ENCODE measurements at regions not wholly inside any gene's neighbourhood (a gene's known extent, or its start where the extent isn't known, plus 50 kb on each side); places are given as distances from the start of the nearest gene placed in this dataset.
"Not testable (repeated sequence)": the region's sequence is repeated elsewhere in the genome, so short reads cannot be mapped to it uniquely, and the experiment has no call there.

GRCh38 chr7:93830141-93830925 lies 60.2 kb downstream of the TFPI2 start:
- POLR2A ChIA-PET: no interaction called here
- CTCF ChIA-PET: interaction anchor here (0.9 kb wide), 1 partner anchor 12 kb away, joined by 3 read pairs; no protein-coding TSS in a partner anchor

- CTCF ChIA-PET: interaction anchor here (0.6 kb wide), 1 partner anchor 565 kb away, joined by 3 read pairs; no protein-coding TSS in a partner anchor
- POLR2A ChIA-PET: no interaction called here
Observed at GRCh38 chr7:93828260-93828659, 62.3 kb downstream of the TFPI2 start.

GRCh38 chr7:93823621-93824020 lies 66.9 kb downstream of the TFPI2 start:
- ChIA-PET POLR2A (no interaction called here), CTCF (no interaction called here)

GRCh38 chr7:93821463-93821862 lies 69.1 kb downstream of the TFPI2 start:
- CTCF ChIA-PET: no interaction called here
- POLR2A ChIA-PET: no interaction called here

GRCh38 chr7:93819699-93820098 lies 70.9 kb downstream of the TFPI2 start:
- POLR2A ChIA-PET: no interaction called here
- CTCF ChIA-PET: no interaction called here

- POLR2A ChIA-PET: no interaction called here
Observed at GRCh38 chr7:93817526-93817925, 73.0 kb downstream of the TFPI2 start.

GRCh38 chr7:93817004-93817403 lies 73.5 kb downstream of the TFPI2 start:
- CTCF ChIA-PET: no interaction called here

More at GRCh38 chr7:93817526-93817925, 73.0 kb downstream of the TFPI2 start:
- CTCF ChIA-PET: no interaction called here

GRCh38 chr7:93813514-93813913 lies 77.0 kb downstream of the TFPI2 start:
- ChIA-PET CTCF (no interaction called here), POLR2A (no interaction called here)

More at GRCh38 chr7:93817004-93817403, 73.5 kb downstream of the TFPI2 start:
- POLR2A ChIA-PET: no interaction called here

- POLR2A ChIA-PET: no interaction called here
Observed at GRCh38 chr7:93812061-93812460, 78.5 kb downstream of the TFPI2 start.

GRCh38 chr7:93811198-93811597 lies 79.4 kb downstream of the TFPI2 start:
- CTCF ChIA-PET: no interaction called here
- POLR2A ChIA-PET: no interaction called here

More at GRCh38 chr7:93812061-93812460, 78.5 kb downstream of the TFPI2 start:
- CTCF ChIA-PET: no interaction called here

GRCh38 chr7:93810561-93810960 lies 80.0 kb downstream of the TFPI2 start:
- ChIA-PET POLR2A (no interaction called here), CTCF (no interaction called here)

- POLR2A ChIA-PET: no interaction called here
- CTCF ChIA-PET: no interaction called here
Observed at GRCh38 chr7:93804726-93805125, 85.8 kb downstream of the TFPI2 start.

GRCh38 chr7:93799750-93800357 lies 90.7 kb downstream of the TFPI2 start:
- POLR2A ChIA-PET: no interaction called here
- CTCF ChIA-PET: no interaction called here

- CTCF ChIA-PET, POLR2A ChIA-PET: not testable (repeated sequence)
Observed at GRCh38 chr7:93793084-93793697, 97.4 kb downstream of the TFPI2 start.

- POLR2A ChIA-PET: no interaction called here
Observed at GRCh38 chr7:93779115-93779514, 111.4 kb downstream of the TFPI2 start.

GRCh38 chr7:93778384-93778783 lies 112.2 kb downstream of the TFPI2 start:
- POLR2A ChIA-PET: no interaction called here
- CTCF ChIA-PET: no interaction called here

More at GRCh38 chr7:93779115-93779514, 111.4 kb downstream of the TFPI2 start:
- CTCF ChIA-PET: no interaction called here

GRCh38 chr7:93773446-93773845 lies 117.1 kb downstream of the TFPI2 start:
- ChIA-PET POLR2A (no interaction called here), CTCF (no interaction called here)

GRCh38 chr7:93765475-93765874 lies 125.1 kb downstream of the TFPI2 start:
- ChIA-PET CTCF (no interaction called here), POLR2A (no interaction called here)

GRCh38 chr7:93758631-93759030 lies 131.9 kb downstream of the TFPI2 start:
- POLR2A ChIA-PET: no interaction called here
- CTCF ChIA-PET: no interaction called here

- CTCF ChIA-PET: no interaction called here
- POLR2A ChIA-PET: no interaction called here
Observed at GRCh38 chr7:93757426-93757825, 133.1 kb downstream of the TFPI2 start.

GRCh38 chr7:93756890-93757289 lies 133.7 kb downstream of the TFPI2 start:
- ChIA-PET CTCF (no interaction called here), POLR2A (no interaction called here)

Measured in activated CD8-positive, alpha-beta memory T cell treated with anti-CD3 and anti-CD28 coated beads for 36 hours (primary cell).